ENCODE measurements at regions not wholly inside any gene's neighbourhood (a gene's known extent, or its start where the extent isn't known, plus 50 kb on each side); places are given as distances from the start of the nearest gene placed in this dataset.
A peak's percentile ranks its signal among the peaks of the same experiment; 100 is the strongest.
"Not testable (repeated sequence)": the region's sequence is repeated elsewhere in the genome, so short reads cannot be mapped to it uniquely, and the experiment has no call there.

DNA sequence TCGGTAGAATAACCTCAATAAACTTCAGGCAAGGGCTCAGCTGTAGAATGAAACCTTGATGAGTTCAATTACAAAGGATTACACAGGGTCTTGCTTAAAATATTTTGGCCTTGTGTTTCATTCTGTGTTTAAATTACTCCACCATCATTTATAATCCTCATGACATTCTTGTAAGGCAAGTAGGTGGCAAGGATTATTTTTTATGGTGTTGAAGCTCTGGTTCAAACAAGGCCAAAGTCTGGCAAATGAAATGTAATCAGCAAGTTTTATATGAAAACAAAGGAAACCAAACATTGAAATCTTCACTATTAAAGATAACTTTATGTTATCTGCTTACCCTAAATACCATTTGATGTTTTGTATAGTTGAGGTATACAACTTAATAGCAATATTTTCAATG, 221.3 kb upstream of the HES1 start:
- no peak for DNase-seq (ENCODE audit: low read depth in 1 of 2, low spot score in 2 of 2)
- Histone ChIP-seq H3K9me3 (replicated peaks) (no peaks in the 10 kb centered on the region), H3K27ac (no peak overlapping the region), H3K4me1 (replicated peaks) (no peaks in the 10 kb centered on the region), H3K36me3 (no peaks in the 10 kb centered on the region), H3K4me3 (no peak overlapping the region), H3K27me3 (replicated peaks) (no peaks in the 10 kb centered on the region)

DNA sequence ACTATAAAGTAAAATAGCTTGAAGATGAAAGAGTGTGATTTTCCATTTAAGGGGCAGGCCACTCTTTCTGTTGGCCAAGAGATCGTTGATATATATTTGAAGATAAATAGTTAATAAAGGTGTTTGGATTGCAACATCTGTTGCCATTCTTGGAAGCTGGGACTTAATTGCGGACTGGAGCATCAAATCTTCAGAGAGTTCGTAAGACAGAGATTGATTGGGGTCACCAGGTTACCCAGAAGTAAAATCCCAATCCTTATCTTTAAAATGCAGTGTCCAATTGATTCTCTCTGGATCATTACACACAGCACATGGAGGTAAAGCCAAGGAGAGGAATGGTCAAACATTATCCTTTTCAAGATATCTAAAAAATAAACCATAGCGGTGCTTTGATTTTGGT, 220.8 kb upstream of the HES1 start:
- H3K9me3 ChIP-seq (replicated peaks): no peaks in the 10 kb centered on the region
- H3K36me3 ChIP-seq: no peaks in the 10 kb centered on the region
- no peak overlapping the region for H3K27ac ChIP-seq
- H3K27me3 ChIP-seq (replicated peaks): no peaks in the 10 kb centered on the region
- H3K4me3 ChIP-seq: no peak overlapping the region
- no peaks in the 10 kb centered on the region for H3K4me1 ChIP-seq (replicated peaks)
- DNase-seq (ENCODE audit: low read depth in 1 of 2, low spot score in 2 of 2): no peak

- Histone ChIP-seq H3K27me3 (replicated peaks) (no peaks in the 10 kb centered on the region), H3K9me3 (replicated peaks) (no peaks in the 10 kb centered on the region), H3K27ac (no peak overlapping the region), H3K36me3 (no peaks in the 10 kb centered on the region), H3K4me3 (no peak overlapping the region), H3K4me1 (replicated peaks) (no peaks in the 10 kb centered on the region)
- DNase-seq (ENCODE audit: low read depth in 1 of 2, low spot score in 2 of 2): no peak
These were observed 220.3 kb upstream of the HES1 start for GRCh38 chr3:193915613-193916012.

GRCh38 chr3:193917158-193917557, 218.8 kb upstream of the HES1 start:
- no peak for DNase-seq (ENCODE audit: low read depth in 1 of 2, low spot score in 2 of 2)
- H3K9me3 ChIP-seq (replicated peaks): no peaks in the 10 kb centered on the region
- H3K27me3 ChIP-seq (replicated peaks): no peaks in the 10 kb centered on the region
- no peaks in the 10 kb centered on the region for H3K36me3 ChIP-seq
- H3K4me3 ChIP-seq: no peak overlapping the region
- H3K4me1 ChIP-seq (replicated peaks): no peaks in the 10 kb centered on the region
- H3K27ac ChIP-seq: no peak overlapping the region

DNA sequence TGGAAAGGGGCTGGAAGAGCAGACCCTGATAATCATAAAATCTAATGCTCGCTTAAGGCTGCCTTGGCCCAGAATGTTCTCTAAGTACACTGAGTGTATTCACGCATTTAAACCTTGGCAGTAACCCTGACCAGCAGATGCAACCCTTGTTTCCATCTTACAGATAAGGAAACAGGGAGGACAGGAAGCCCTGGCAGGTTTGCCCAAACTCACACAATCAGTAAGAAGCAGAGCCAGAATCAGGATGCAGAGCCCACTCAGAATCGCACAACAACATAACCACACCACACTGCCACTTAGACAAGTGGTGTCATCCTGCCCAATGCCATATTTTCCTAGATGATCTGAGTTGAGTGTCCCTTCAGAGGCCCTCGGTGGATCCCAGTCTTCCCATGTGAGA, 214.5 kb upstream of the HES1 start:
- Histone ChIP-seq H3K4me3 (no peak overlapping the region), H3K9me3 (replicated peaks) (no peaks in the 10 kb centered on the region), H3K4me1 (replicated peaks) (no peaks in the 10 kb centered on the region), H3K27ac (no peak overlapping the region), H3K27me3 (replicated peaks) (no peaks in the 10 kb centered on the region), H3K36me3 (no peaks in the 10 kb centered on the region)
- no peak for DNase-seq (ENCODE audit: low read depth in 1 of 2, low spot score in 2 of 2)

DNA sequence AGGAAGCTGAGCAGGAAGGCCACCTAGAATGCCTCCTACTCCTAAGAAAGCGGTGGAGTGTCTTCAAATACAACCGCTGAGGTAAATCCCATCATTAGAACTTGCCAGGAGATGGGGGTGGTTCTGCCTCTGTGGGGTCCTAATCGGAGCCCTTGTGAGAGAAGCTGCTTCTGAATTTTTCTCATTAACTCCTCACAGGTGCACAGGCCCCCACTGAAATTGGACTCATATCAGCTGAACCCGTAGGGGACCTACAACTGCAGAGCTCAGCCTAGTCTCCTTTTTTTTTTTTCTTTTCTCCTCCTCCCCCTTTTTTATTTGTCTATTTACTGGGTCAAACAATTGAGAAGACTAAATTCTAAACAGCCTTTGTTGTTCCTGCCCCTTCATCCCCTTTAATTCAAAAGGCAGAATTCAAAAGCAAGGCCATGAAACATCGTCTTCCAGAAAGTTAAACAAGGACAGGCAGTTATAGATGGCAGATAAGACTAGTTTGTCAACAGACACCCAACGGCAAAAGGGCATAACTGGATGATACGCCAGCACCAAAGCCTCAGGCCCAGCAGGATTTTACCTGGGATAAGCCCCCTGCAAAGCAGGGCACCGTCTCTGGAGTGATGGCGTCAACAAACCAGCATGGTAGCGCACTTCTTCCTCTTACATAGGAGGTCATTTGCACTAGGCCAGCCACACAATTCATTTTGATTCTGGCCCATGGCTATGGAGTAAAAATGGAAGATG, 213.7 kb upstream of the HES1 start:
- Histone ChIP-seq H3K4me3 (no peak overlapping the region), H3K27me3 (replicated peaks) (no peaks in the 10 kb centered on the region), H3K27ac (no peak overlapping the region), H3K4me1 (replicated peaks) (no peaks in the 10 kb centered on the region), H3K36me3 (no peaks in the 10 kb centered on the region), H3K9me3 (replicated peaks) (no peaks in the 10 kb centered on the region)
- DNase-seq (ENCODE audit: low read depth in 1 of 2, low spot score in 2 of 2): no peak

DNA sequence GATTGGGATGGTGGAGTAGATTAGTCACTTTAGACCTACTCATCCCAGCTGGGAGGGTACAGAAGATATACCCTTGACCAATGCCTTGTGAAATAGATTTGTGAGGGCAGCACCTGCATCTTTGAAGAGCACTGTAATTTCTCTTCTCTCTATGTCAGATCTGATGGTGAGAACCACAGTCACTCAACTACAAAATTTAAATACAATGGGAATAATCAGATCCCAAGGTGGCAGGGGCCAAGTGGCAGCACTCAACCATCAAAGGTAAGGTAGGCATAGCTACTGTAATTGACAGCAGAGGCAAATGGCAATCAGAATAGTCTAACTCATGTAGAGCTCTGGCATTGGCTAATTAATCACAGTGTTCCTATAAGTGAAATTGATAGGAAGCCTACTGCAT, 212.0 kb upstream of the HES1 start:
- H3K27ac ChIP-seq; H3K27me3 ChIP-seq (replicated peaks); H3K4me3 ChIP-seq; DNase-seq (ENCODE audit: low read depth in 1 of 2, low spot score in 2 of 2); H3K4me1 ChIP-seq (replicated peaks); H3K9me3 ChIP-seq (replicated peaks); H3K36me3 ChIP-seq: not testable (repeated sequence)

DNA sequence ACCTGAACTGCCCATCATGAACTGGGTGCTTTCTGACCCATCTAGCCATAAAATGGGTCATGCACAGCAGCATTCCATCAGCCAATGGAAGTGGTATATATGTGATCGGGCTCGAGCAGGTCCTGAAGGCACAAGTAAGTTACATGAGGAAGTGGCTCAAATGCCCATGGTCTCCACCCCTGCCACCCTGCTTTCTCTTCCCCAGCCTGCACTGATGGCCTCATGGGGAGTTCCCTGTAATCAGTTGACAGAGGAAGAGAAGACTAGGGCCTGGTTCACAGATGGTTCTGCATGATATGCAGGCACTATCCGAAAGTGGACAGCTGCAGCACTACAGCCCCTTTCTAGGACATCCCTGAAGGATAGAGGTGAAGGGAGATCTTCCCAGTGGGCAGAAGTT, 209.9 kb upstream of the HES1 start:
- not testable (repeated sequence) for H3K4me1 ChIP-seq (replicated peaks); H3K9me3 ChIP-seq (replicated peaks); DNase-seq (ENCODE audit: low read depth in 1 of 2, low spot score in 2 of 2)

DNA sequence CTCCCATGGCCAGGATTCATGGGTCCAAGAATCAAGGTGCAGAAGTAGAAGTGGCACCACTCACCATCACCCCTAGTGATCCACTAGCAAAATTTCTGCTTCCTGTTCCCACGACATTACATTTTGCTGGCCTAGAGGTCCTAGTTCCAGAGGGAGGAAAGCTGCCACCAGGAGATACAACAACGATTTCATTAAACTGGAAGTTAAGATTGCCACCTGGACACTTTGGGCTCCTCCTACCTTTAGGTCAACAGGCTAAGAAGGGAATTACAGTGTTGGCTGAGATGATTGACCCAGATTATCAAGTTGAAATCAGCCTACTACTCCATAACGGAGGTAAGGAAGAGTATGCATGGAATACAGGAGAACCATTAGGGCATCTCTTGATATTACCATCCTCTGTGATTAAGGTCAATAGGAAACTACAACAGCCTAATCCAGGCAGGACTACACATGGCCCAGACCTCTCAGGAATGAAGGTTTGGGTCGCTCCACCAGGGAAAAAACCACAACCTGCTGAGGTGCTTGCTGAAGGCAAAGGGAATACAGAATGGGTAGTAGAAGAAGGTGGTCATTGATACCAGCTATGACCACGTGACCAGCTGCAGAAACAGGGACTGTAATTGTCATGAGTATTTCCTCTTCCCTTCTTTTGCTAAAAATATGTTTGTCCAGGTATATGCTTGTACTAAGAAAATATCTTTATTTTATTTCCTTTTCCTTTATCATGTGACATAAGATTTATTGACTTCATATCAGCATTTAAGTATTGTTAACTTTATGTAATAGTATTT, 208.3 kb upstream of the HES1 start:
- not testable (repeated sequence) for H3K4me3 ChIP-seq; H3K36me3 ChIP-seq; H3K9me3 ChIP-seq (replicated peaks); H3K27ac ChIP-seq; H3K27me3 ChIP-seq (replicated peaks); H3K4me1 ChIP-seq (replicated peaks); DNase-seq (ENCODE audit: low read depth in 1 of 2, low spot score in 2 of 2)

More for the DNA sequence above, 209.9 kb upstream of the HES1 start:
- not testable (repeated sequence) for H3K27me3 ChIP-seq (replicated peaks); H3K4me3 ChIP-seq; H3K36me3 ChIP-seq; H3K27ac ChIP-seq

- Histone ChIP-seq H3K4me1 (replicated peaks) (peaks cover 7% of the 10 kb centered on the region; the same call in 1 of the 2 replicates), H3K27ac (no peak overlapping the region), H3K27me3 (replicated peaks) (no peaks in the 10 kb centered on the region), H3K36me3 (no peaks in the 10 kb centered on the region), H3K9me3 (replicated peaks) (no peaks in the 10 kb centered on the region), H3K4me3 (no peak overlapping the region)
- peak in 1 of 2 experiments; percentile 31 for DNase-seq (ENCODE audit: low read depth in 1 of 2, low spot score in 2 of 2)
These were observed 207.4 kb upstream of the HES1 start for GRCh38 chr3:193928354-193929209.

GRCh38 chr3:193929373-193929772, 206.6 kb upstream of the HES1 start:
- no peaks in the 10 kb centered on the region for H3K36me3 ChIP-seq
- DNase-seq (ENCODE audit: low read depth in 1 of 2, low spot score in 2 of 2): no peak
- H3K4me3 ChIP-seq: no peak overlapping the region
- no peaks in the 10 kb centered on the region for H3K27me3 ChIP-seq (replicated peaks)
- H3K27ac ChIP-seq: no peak overlapping the region
- peaks cover 7% of the 10 kb centered on the region; the same call in 1 of the 2 replicates for H3K4me1 ChIP-seq (replicated peaks)
- H3K9me3 ChIP-seq (replicated peaks): no peaks in the 10 kb centered on the region

DNA sequence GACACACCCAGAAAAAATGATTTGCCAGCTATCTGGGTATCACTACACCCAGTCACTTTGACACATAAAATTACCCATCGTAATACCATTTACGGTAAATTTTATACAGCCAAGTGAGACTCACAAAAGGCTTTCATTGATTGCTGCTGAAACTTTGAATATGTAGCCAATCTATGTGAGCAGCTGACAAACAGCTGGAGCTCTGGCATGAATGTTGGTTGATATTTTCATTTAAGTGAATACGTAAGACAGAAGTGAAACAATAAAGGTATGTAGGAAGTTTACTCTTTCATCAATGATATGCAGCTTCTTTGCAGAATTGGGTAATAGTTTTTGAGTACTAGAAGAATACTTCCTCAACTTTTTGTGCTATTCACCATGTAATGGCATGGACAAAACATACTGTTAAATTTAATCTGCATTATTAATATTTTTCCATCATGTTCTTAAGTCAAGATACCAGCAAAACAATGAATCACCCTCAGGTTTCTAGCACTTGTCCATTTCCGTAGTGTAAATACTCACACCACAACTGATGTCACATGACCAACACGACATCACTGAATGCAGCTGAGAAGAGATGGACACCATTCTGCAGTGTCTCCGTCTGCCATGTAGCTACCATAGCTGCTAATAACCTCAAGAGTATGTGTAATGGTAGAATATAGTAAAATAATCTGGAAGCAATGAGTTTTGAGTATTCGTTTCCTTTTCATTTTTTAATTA, 205.9 kb upstream of the HES1 start:
- H3K36me3 ChIP-seq: no peaks in the 10 kb centered on the region
- no peak overlapping the region for H3K27ac ChIP-seq
- H3K9me3 ChIP-seq (replicated peaks): no peaks in the 10 kb centered on the region
- no peaks in the 10 kb centered on the region for H3K27me3 ChIP-seq (replicated peaks)
- no peak overlapping the region for H3K4me3 ChIP-seq
- no peak for DNase-seq (ENCODE audit: low read depth in 1 of 2, low spot score in 2 of 2)
- H3K4me1 ChIP-seq (replicated peaks): peaks cover 7% of the 10 kb centered on the region; the same call in 1 of the 2 replicates

DNA sequence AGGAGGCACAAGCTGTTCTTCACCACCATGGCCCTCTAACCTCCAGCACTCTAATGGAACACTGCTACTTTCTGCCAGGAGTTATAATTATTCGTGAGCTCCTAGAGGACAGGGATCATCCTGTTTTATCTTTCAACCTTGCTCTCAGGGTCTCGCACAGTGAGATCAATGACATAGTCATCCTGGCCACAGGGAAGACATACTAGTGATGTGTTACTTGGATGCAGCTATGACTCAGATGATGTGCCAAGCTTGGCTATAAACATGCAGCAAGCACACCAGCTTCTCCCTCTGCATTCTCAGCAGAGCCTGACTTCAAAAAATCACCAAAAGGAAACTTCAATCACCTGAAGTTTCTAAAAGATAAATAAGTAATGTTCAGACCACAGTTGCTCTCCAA, 203.8 kb upstream of the HES1 start:
- peaks cover 7% of the 10 kb centered on the region; the same call in 1 of the 2 replicates for H3K4me1 ChIP-seq (replicated peaks)
- no peak overlapping the region for H3K27ac ChIP-seq
- H3K27me3 ChIP-seq (replicated peaks): no peaks in the 10 kb centered on the region
- no peaks in the 10 kb centered on the region for H3K36me3 ChIP-seq
- DNase-seq (ENCODE audit: low read depth in 1 of 2, low spot score in 2 of 2): no peak
- no peak overlapping the region for H3K4me3 ChIP-seq
- H3K9me3 ChIP-seq (replicated peaks): no peaks in the 10 kb centered on the region
